Astrocyte of the cerebellum (primary cell): ENCODE measurements at regions not wholly inside any gene's neighbourhood (a gene's known extent, or its start where the extent isn't known, plus 50 kb on each side); places are given as distances from the start of the nearest gene placed in this dataset.

ENCODE experiments used
- DNase-seq: peaks from one replicate; pipeline ENCODE4 v3.0.0-alpha.2; 2011; ENCODE audit warnings: low read depth
- H3K4me3 ChIP-seq: 2 replicates; pipeline ENCODE4 v1.5.1; 2011; ENCODE audit warnings: mild to moderate bottlenecking, low read depth, low read length, moderate library complexity
- CTCF ChIP-seq: IDR thresholded peaks from 2 replicates; pipeline ENCODE4 v1.5.1; 2012; ENCODE audit warnings: low read length, low read depth, moderate library complexity, mild to moderate bottlenecking; ENCODE audit errors: missing control alignments
- in situ Hi-C: cut with HindIII; loops from 2 replicates; pipeline ENCODE4 v1.10.0; 2017; ENCODE audit warnings: low sequenced_read_pairs

DNA sequence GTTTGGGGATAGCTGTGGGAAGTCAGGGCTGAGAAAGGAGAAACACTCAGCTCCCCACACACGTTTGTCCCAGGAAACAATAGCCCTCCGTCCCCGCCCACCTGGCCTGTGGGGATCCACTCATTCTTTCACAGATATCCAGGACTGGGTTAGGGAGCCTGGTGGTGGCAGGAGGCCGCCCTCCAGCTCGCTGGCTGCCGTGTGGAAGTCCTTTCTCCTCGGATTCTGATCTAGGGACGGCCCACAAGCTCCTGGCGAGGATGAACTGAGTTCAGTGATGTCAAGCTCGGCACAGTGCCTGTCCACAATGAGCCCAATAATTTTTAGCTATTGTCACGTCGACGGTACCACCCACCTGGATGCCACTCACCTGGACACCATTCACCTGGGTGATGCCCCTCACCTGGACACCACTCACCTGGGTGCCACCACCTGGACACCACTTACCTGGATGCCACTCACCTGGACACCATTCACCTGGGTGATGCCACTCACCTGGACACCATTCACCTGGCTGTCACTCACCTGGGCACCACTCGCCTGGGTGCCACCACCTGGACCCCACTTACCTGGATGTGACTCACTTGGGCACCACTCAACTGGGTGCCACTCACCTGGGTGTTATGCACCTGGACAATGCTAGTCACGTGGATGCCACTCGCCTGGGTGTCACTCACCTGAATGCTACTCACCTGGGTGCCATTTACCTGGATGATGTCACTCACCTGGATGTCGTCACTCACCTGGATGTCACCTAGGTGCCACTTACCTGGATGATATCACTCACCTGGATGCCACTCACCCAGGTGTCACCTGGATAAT, 172.5 kb upstream of the FOXF1 start:
- in situ Hi-C loops = loop anchor here (5.0 kb wide), 1 partner anchor 265 kb away; no protein-coding TSS in a partner anchor
- no peak overlapping the region for H3K4me3 ChIP-seq
- no peak for TF ChIP-seq CTCF
- DNase-seq = no peak

DNA sequence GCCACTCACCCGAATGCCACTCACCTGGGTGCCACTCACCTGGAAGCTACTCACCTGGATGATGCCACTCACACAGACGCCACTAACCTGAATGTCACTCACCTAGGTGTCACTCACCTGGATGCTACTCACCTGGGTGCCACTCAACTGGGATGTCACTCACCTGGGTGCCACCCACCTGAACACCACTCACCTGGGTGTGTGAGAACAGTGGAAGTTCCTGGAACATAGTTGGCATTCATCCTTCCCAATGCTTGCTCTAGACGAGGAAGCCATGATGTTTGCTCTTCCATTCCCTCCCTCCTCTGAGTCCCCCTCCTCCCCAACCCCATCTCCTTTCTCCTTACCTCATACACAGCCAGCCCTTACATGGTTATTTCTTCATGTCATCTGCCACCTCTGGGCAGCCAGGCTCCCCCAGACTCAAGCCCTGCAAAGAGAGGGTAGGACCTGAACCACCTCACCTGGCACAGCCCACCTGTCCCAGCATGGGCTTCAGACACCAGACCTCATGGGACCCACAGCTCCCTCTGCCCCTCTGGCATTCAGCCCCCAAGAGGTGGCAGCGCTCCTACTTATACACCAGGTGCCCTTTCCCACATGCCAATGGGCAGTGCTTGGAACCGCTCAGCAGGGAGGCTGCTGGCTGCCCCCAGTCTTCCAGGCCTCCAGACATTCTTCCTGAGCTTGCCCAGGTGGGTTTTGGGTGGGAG, 171.8 kb upstream of the FOXF1 start:
- no peak overlapping the region for H3K4me3 ChIP-seq
- in situ Hi-C loops = loop anchor here (5.0 kb wide), 1 partner anchor 266 kb away; no protein-coding TSS in a partner anchor
- TF ChIP-seq CTCF = no peak
- DNase-seq = no peak

- in situ Hi-C loops = loop anchor here (5.0 to 10.0 kb wide), 2 partner anchors 53 to 175 kb away; no protein-coding TSS in a partner anchor
- DNase-seq = no peak
- H3K4me3 ChIP-seq = no peak overlapping the region
- no peak for TF ChIP-seq CTCF
Observed at GRCh38 chr16:86342161-86342834, 168.0 kb upstream of the FOXF1 start.

- H3K4me3 ChIP-seq = no peak overlapping the region
- no peak for TF ChIP-seq CTCF
- in situ Hi-C loops = loop anchor here (5.0 to 10.0 kb wide), 2 partner anchors 52 to 174 kb away; no protein-coding TSS in a partner anchor
- no peak for DNase-seq
Observed at GRCh38 chr16:86343027-86343795, 167.1 kb upstream of the FOXF1 start.

- in situ Hi-C loops = loop anchor here (5.0 to 10.0 kb wide), 2 partner anchors 51 to 173 kb away; no protein-coding TSS in a partner anchor
- no peak for TF ChIP-seq CTCF
- no peak for DNase-seq
- no peak overlapping the region for H3K4me3 ChIP-seq
Observed at GRCh38 chr16:86343796-86344585, 166.3 kb upstream of the FOXF1 start.
